HAP-1 (cell line): ENCODE measurements at regions not wholly inside any gene's neighbourhood (a gene's known extent, or its start where the extent isn't known, plus 50 kb on each side); places are given as distances from the start of the nearest gene placed in this dataset.
"Not testable (repeated sequence)": the region's sequence is repeated elsewhere in the genome, so short reads cannot be mapped to it uniquely, and the experiment has no call there.

ENCODE experiments used
- DNase-seq, 2 experiments: peaks; one replicate each; pipeline ENCODE4 v3.0.0-alpha.2; 2016 to 2020; ENCODE audit warnings: low spot score in 2 of 2
- H3K27me3 ChIP-seq: fragments of 250-450 bp; sonication (Bioruptor Pico); 2 replicates; pipeline ENCODE4 v1.5.1; 2020; ENCODE audit warnings: low read depth, mild to moderate bottlenecking, moderate library complexity
- H3K36me3 ChIP-seq: fragments of 250-450 bp; sonication (Bioruptor Pico); replicated peaks from 2 replicates; pipeline ENCODE4 v1.5.1; 2020; ENCODE audit warnings: mild to moderate bottlenecking
- H3K4me1 ChIP-seq: fragments of 250-450 bp; sonication (Bioruptor Pico); 2 replicates; pipeline ENCODE4 v1.5.1; 2020; ENCODE audit warnings: mild to moderate bottlenecking
- H3K4me3 ChIP-seq: fragments of 250-450 bp; sonication (Bioruptor Pico); 2 replicates; pipeline ENCODE4 v1.5.1; 2020; ENCODE audit warnings: mild to moderate bottlenecking, moderate library complexity
- H3K9me3 ChIP-seq: fragments of 250-450 bp; sonication (Bioruptor Pico); 2 replicates; pipeline ENCODE4 v1.5.1; 2020; ENCODE audit warnings: mild to moderate bottlenecking, moderate library complexity
- in situ Hi-C: fragments of 300-500 bp; cut with MboI; formaldehyde crosslinking; loops from 3 replicates; pipeline ENCODE4 v1.14.3; 2020; ENCODE audit warnings: low sequenced_read_pairs, inconsistent platforms, mixed read lengths

- Histone ChIP-seq H3K27me3 (no peaks in the 10 kb centered on the region), H3K36me3 (no peaks in the 10 kb centered on the region), H3K4me1 (no peaks in the 10 kb centered on the region), H3K4me3 (no peak overlapping the region), H3K9me3 (no peaks in the 10 kb centered on the region)
- in situ Hi-C loops = no loop called here
- DNase-seq = no peak
Measured at GRCh38 chr10:84838851-84839250, 510.5 kb downstream of the CCSER2 start.

- Histone ChIP-seq H3K9me3 (no peaks in the 10 kb centered on the region), H3K36me3 (no peaks in the 10 kb centered on the region), H3K27me3 (no peaks in the 10 kb centered on the region), H3K4me3 (no peak overlapping the region), H3K4me1 (no peaks in the 10 kb centered on the region)
- in situ Hi-C loops = no loop called here
- DNase-seq = no peak
Measured at GRCh38 chr10:84842593-84842992, 514.2 kb downstream of the CCSER2 start.

GRCh38 chr10:84844461-84844860 is 516.1 kb downstream of the CCSER2 start:
- no peaks in the 10 kb centered on the region for H3K4me1 ChIP-seq
- no peak overlapping the region for H3K4me3 ChIP-seq
- no peak for DNase-seq
- H3K9me3 ChIP-seq = no peaks in the 10 kb centered on the region
- in situ Hi-C loops = no loop called here
- H3K36me3 ChIP-seq = no peaks in the 10 kb centered on the region
- H3K27me3 ChIP-seq = no peaks in the 10 kb centered on the region

GRCh38 chr10:84845628-84846261 is 517.4 kb downstream of the CCSER2 start:
- Histone ChIP-seq H3K27me3 (no peaks in the 10 kb centered on the region), H3K4me3 (no peak overlapping the region), H3K36me3 (no peaks in the 10 kb centered on the region), H3K9me3 (no peaks in the 10 kb centered on the region), H3K4me1 (no peaks in the 10 kb centered on the region)
- in situ Hi-C loops = no loop called here
- peak in 1 of 2 experiments; percentile 4 for DNase-seq

GRCh38 chr10:84846658-84847316 is 518.4 kb downstream of the CCSER2 start:
- no peak for DNase-seq
- in situ Hi-C loops = no loop called here

GRCh38 chr10:84848967-84849366 is 520.6 kb downstream of the CCSER2 start:
- in situ Hi-C loops = no loop called here
- no peaks in the 10 kb centered on the region for H3K36me3 ChIP-seq
- no peaks in the 10 kb centered on the region for H3K27me3 ChIP-seq
- no peaks in the 10 kb centered on the region for H3K4me1 ChIP-seq
- no peak overlapping the region for H3K4me3 ChIP-seq
- no peak for DNase-seq
- H3K9me3 ChIP-seq = no peaks in the 10 kb centered on the region

More at GRCh38 chr10:84846658-84847316, 518.4 kb downstream of the CCSER2 start:
- no peak overlapping the region for H3K4me3 ChIP-seq
- H3K36me3 ChIP-seq = no peaks in the 10 kb centered on the region
- H3K27me3 ChIP-seq = no peaks in the 10 kb centered on the region
- no peaks in the 10 kb centered on the region for H3K9me3 ChIP-seq
- no peaks in the 10 kb centered on the region for H3K4me1 ChIP-seq

- no peaks in the 10 kb centered on the region for H3K9me3 ChIP-seq
- H3K36me3 ChIP-seq = no peaks in the 10 kb centered on the region
- in situ Hi-C loops = no loop called here
- no peak for DNase-seq
- no peaks in the 10 kb centered on the region for H3K4me1 ChIP-seq
- no peaks in the 10 kb centered on the region for H3K27me3 ChIP-seq
- H3K4me3 ChIP-seq = no peak overlapping the region
Measured at GRCh38 chr10:84850826-84851225, 522.4 kb downstream of the CCSER2 start.

GRCh38 chr10:84854439-84854838 is 526.0 kb downstream of the CCSER2 start:
- in situ Hi-C loops = no loop called here
- no peaks in the 10 kb centered on the region for H3K27me3 ChIP-seq
- H3K4me3 ChIP-seq = no peak overlapping the region
- H3K36me3 ChIP-seq = no peaks in the 10 kb centered on the region
- DNase-seq = no peak
- no peaks in the 10 kb centered on the region for H3K9me3 ChIP-seq
- no peaks in the 10 kb centered on the region for H3K4me1 ChIP-seq

GRCh38 chr10:84860855-84861254 is 532.5 kb downstream of the CCSER2 start:
- H3K4me1 ChIP-seq = no peaks in the 10 kb centered on the region
- H3K36me3 ChIP-seq = no peaks in the 10 kb centered on the region
- in situ Hi-C loops = no loop called here
- H3K9me3 ChIP-seq = no peaks in the 10 kb centered on the region
- DNase-seq = no peak
- H3K27me3 ChIP-seq = no peaks in the 10 kb centered on the region
- H3K4me3 ChIP-seq = no peak overlapping the region

GRCh38 chr10:84862551-84862950 is 534.2 kb downstream of the CCSER2 start:
- DNase-seq = no peak
- H3K4me3 ChIP-seq = no peak overlapping the region
- H3K4me1 ChIP-seq = no peaks in the 10 kb centered on the region
- no peaks in the 10 kb centered on the region for H3K36me3 ChIP-seq
- no peaks in the 10 kb centered on the region for H3K9me3 ChIP-seq
- no peaks in the 10 kb centered on the region for H3K27me3 ChIP-seq
- in situ Hi-C loops = no loop called here

GRCh38 chr10:84863675-84864074 is 535.3 kb downstream of the CCSER2 start:
- in situ Hi-C loops = no loop called here

GRCh38 chr10:84876116-84876999 is 548.0 kb downstream of the CCSER2 start:
- in situ Hi-C loops = no loop called here

More at GRCh38 chr10:84863675-84864074, 535.3 kb downstream of the CCSER2 start:
- DNase-seq = no peak
- Histone ChIP-seq H3K27me3 (no peaks in the 10 kb centered on the region), H3K9me3 (no peaks in the 10 kb centered on the region), H3K4me1 (no peaks in the 10 kb centered on the region), H3K4me3 (no peak overlapping the region), H3K36me3 (no peaks in the 10 kb centered on the region)

GRCh38 chr10:84879991-84880390 is 551.6 kb downstream of the CCSER2 start:
- no peaks in the 10 kb centered on the region for H3K9me3 ChIP-seq
- no peaks in the 10 kb centered on the region for H3K4me1 ChIP-seq
- H3K4me3 ChIP-seq = no peak overlapping the region
- in situ Hi-C loops = no loop called here
- no peak for DNase-seq
- no peaks in the 10 kb centered on the region for H3K36me3 ChIP-seq
- no peaks in the 10 kb centered on the region for H3K27me3 ChIP-seq

More at GRCh38 chr10:84876116-84876999, 548.0 kb downstream of the CCSER2 start:
- Histone ChIP-seq H3K4me1 (no peaks in the 10 kb centered on the region), H3K36me3 (no peaks in the 10 kb centered on the region), H3K9me3 (no peaks in the 10 kb centered on the region), H3K4me3 (no peak overlapping the region), H3K27me3 (no peaks in the 10 kb centered on the region)
- no peak for DNase-seq

- in situ Hi-C loops = not testable (repeated sequence)
Measured at GRCh38 chr10:84881696-84882095, 553.3 kb downstream of the CCSER2 start.

More at GRCh38 chr10:84881696-84882095, 553.3 kb downstream of the CCSER2 start:
- not testable (repeated sequence) for DNase-seq, H3K4me3 ChIP-seq, H3K4me1 ChIP-seq, H3K9me3 ChIP-seq, H3K27me3 ChIP-seq, H3K36me3 ChIP-seq
